ENCODE measurements at regions not wholly inside any gene's neighbourhood (a gene's known extent, or its start where the extent isn't known, plus 50 kb on each side); places are given as distances from the start of the nearest gene placed in this dataset.

DNA sequence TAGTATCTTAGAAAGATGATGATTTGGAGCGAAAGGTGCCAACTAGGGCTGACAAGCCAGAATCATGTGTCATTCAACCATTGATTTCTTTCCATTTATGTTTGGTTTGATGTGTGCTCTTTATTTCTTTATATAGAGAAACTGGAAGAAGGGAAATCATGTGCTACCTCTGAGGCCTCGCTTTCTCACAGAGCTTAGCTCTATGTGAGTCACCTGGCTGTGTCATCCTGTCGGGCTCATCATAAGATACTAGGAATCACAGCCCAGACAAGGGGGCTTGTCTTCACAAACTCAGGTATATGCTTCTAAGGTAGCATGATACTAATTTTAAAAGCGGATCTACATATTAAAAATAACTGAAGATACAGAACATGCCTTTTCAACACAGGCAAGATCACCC, 81.7 kb upstream of the GPM6B start:
- Histone ChIP-seq H2AFZ (ENCODE audit: low read depth, low read length) (no peak overlapping the region), H3K36me3 (ENCODE audit: insufficient read depth, low read length) (peaks cover 5% of the 10 kb centered on the region), H3K4me1 (ENCODE audit: insufficient read depth, low read length) (no peaks in the 10 kb centered on the region), H3K4me3 (ENCODE audit: low read length) (no peak overlapping the region), H3K27me3 (ENCODE audit: insufficient read depth, low read length) (no peaks in the 10 kb centered on the region), H3K9me3 (ENCODE audit: low read length) (peaks cover 4% of the 10 kb centered on the region)

GRCh38 chrX:13898083-13898482, 81.2 kb upstream of the GPM6B start:
- peaks cover 3% of the 10 kb centered on the region for H3K36me3 ChIP-seq (ENCODE audit: insufficient read depth, low read length)
- no peak overlapping the region for H2AFZ ChIP-seq (ENCODE audit: low read depth, low read length)
- H3K4me1 ChIP-seq (ENCODE audit: insufficient read depth, low read length) = no peaks in the 10 kb centered on the region
- no peak overlapping the region for H3K4me3 ChIP-seq (ENCODE audit: low read length)
- no peaks in the 10 kb centered on the region for H3K27me3 ChIP-seq (ENCODE audit: insufficient read depth, low read length)
- H3K9me3 ChIP-seq (ENCODE audit: low read length) = peaks cover 2% of the 10 kb centered on the region

DNA sequence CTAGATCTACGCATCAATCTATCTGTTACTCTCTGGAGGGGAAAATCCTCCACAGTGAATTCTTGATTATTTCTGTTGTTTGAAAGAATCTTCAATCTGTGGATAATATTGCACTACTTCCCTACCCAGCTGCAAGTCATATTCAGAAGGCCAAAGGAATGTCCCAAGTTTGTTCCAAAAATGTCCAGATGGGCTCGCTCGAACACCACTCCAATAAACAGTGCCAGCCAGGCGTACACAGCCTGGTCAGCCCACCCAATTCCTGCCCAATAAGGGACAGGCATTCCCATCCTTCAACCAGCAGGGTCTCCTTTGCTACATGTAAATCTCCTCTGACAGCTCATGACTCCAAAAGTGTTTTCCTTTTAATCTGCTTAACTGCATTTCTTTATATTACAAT, 80.7 kb upstream of the GPM6B start:
- H3K4me3 ChIP-seq (ENCODE audit: low read length) = no peak overlapping the region
- peaks cover 1% of the 10 kb centered on the region for H3K4me1 ChIP-seq (ENCODE audit: insufficient read depth, low read length)
- H3K9me3 ChIP-seq (ENCODE audit: low read length) = no peaks in the 10 kb centered on the region
- H3K36me3 ChIP-seq (ENCODE audit: insufficient read depth, low read length) = peaks cover 3% of the 10 kb centered on the region
- H2AFZ ChIP-seq (ENCODE audit: low read depth, low read length) = no peak overlapping the region
- no peaks in the 10 kb centered on the region for H3K27me3 ChIP-seq (ENCODE audit: insufficient read depth, low read length)

DNA sequence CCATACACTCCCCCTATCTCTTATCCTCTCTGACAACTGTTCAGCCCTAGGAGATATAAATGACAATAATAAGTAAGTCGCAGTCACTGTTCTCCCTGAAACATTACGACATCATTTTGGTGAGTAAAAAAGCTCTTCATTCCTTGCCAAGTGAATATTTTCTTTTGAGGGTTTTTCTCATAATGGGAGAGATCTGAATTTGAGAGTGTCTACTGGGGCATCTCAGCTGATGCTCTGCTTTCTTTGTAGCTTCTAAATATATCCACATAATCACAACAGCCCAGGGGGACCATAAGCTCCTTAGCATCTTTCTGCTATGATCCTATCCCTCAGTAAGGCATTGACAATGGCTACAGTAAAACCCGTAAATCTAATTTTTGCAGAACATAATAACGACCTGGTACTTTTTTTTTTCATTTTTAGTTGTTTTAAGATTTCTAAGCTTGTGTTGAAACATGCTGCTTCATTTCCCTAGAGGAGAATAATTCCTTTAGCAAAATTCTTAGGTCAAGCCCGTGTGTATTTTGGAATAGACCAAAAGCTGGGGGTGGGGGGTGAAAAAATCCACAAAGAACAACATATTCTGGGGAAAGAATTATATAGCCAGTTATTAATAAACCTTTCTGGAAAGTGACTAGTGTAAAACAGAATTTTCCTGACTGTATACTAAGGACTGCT, 78.1 kb upstream of the GPM6B start:
- Histone ChIP-seq H2AFZ (ENCODE audit: low read depth, low read length) (no peak overlapping the region), H3K4me1 (ENCODE audit: insufficient read depth, low read length) (peaks cover 15% of the 10 kb centered on the region), H3K36me3 (ENCODE audit: insufficient read depth, low read length) (no peaks in the 10 kb centered on the region), H3K27me3 (ENCODE audit: insufficient read depth, low read length) (no peaks in the 10 kb centered on the region), H3K4me3 (ENCODE audit: low read length) (no peak overlapping the region), H3K9me3 (ENCODE audit: low read length) (no peaks in the 10 kb centered on the region)

DNA sequence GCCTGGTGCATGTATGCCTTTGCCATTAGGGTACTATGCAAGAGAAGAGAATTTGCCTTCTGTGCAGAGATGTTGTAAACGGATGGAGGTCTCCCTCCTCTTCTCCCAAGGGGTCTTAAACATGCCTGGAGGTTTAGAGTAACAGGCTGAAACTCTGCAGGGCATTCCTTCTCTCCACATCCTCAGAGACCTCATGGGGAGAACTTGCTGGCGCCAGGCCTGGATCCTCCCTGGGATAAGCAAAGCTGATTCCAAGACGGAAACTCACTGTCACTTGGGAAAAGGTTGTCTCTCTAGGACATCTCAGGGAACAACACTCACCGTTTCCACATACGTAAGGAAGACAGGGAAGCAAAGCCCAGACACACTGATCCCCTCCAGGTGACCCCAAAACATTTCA, 76.9 kb upstream of the GPM6B start:
- Histone ChIP-seq H3K4me1 (ENCODE audit: insufficient read depth, low read length) (peaks cover 15% of the 10 kb centered on the region), H3K36me3 (ENCODE audit: insufficient read depth, low read length) (peaks cover 4% of the 10 kb centered on the region), H2AFZ (ENCODE audit: low read depth, low read length) (no peak overlapping the region), H3K9me3 (ENCODE audit: low read length) (no peaks in the 10 kb centered on the region), H3K4me3 (ENCODE audit: low read length) (no peak overlapping the region), H3K27me3 (ENCODE audit: insufficient read depth, low read length) (no peaks in the 10 kb centered on the region)

DNA sequence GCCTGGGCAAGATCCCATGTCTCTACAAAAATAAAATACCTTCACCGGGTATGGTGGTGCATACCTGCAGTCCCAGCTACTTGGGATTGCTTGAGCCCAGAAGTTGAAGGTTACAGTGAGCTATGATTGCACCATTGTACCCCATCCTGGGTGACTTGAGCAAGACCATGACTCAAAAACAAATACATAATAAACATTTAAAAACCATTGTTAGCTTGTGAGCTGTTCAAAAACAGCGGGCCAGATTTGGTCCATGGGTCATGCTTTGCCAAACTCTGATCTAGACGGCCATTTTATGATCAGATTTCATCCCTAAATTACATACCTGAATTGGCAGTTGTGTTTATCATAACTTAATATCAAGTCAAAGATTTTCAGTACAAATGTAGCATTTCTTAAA, 76.0 kb upstream of the GPM6B start:
- Histone ChIP-seq H3K9me3 (ENCODE audit: low read length) (no peaks in the 10 kb centered on the region), H2AFZ (ENCODE audit: low read depth, low read length) (no peak overlapping the region), H3K4me1 (ENCODE audit: insufficient read depth, low read length) (peaks cover 15% of the 10 kb centered on the region), H3K4me3 (ENCODE audit: low read length) (no peak overlapping the region), H3K27me3 (ENCODE audit: insufficient read depth, low read length) (no peaks in the 10 kb centered on the region), H3K36me3 (ENCODE audit: insufficient read depth, low read length) (peaks cover 4% of the 10 kb centered on the region)

GRCh38 chrX:13891377-13892140, 74.7 kb upstream of the GPM6B start:
- peaks cover 4% of the 10 kb centered on the region for H3K36me3 ChIP-seq (ENCODE audit: insufficient read depth, low read length)
- no peak overlapping the region for H2AFZ ChIP-seq (ENCODE audit: low read depth, low read length)
- no peaks in the 10 kb centered on the region for H3K27me3 ChIP-seq (ENCODE audit: insufficient read depth, low read length)
- peaks cover 15% of the 10 kb centered on the region for H3K4me1 ChIP-seq (ENCODE audit: insufficient read depth, low read length)
- H3K4me3 ChIP-seq (ENCODE audit: low read length) = no peak overlapping the region
- H3K9me3 ChIP-seq (ENCODE audit: low read length) = no peaks in the 10 kb centered on the region

DNA sequence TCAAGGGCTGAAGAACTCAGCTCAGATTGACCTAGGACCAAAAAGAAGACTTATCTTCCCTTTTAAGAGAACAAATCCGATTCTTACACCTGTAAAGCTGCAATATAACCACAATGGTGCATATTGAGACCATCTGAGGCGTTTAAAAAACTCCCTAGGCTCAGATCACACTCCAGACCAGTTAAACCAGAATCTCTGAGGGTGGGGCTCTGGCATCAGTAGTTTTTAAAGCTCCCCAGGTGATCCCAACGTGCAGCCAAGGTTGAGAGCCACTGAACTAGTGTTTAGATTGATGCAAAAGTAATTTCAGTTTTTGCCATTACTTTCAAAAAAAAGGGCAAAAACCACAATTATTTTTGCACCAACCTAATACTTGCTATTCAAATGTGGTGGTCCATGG, 73.9 kb upstream of the GPM6B start:
- peaks cover 4% of the 10 kb centered on the region for H3K36me3 ChIP-seq (ENCODE audit: insufficient read depth, low read length)
- H3K27me3 ChIP-seq (ENCODE audit: insufficient read depth, low read length) = no peaks in the 10 kb centered on the region
- H3K4me3 ChIP-seq (ENCODE audit: low read length) = no peak overlapping the region
- H3K4me1 ChIP-seq (ENCODE audit: insufficient read depth, low read length) = peaks cover 15% of the 10 kb centered on the region
- H2AFZ ChIP-seq (ENCODE audit: low read depth, low read length) = no peak overlapping the region
- H3K9me3 ChIP-seq (ENCODE audit: low read length) = no peaks in the 10 kb centered on the region

DNA sequence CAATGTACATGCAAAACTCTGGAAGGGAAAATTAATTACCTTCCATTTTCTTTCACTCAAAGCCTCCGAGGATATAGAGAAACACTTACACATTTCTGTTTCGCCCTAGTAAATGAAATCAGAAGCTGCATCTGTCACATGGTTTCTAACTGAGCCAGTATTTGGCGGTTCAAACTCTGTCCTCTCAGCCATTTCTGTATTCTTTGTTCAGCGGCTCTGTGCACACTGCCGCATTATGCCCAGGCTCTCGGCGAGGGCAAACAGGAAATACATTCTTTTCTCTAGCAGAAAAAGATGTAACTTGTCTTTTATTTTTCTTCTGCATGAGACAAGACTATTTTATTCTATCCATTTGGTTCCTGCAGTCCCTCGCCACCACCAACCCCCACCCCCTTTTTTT, 71.4 kb upstream of the GPM6B start:
- H2AFZ ChIP-seq (ENCODE audit: low read depth, low read length) = no peak overlapping the region
- H3K9me3 ChIP-seq (ENCODE audit: low read length) = no peaks in the 10 kb centered on the region
- H3K36me3 ChIP-seq (ENCODE audit: insufficient read depth, low read length) = peaks cover 4% of the 10 kb centered on the region
- H3K4me3 ChIP-seq (ENCODE audit: low read length) = no peak overlapping the region
- H3K27me3 ChIP-seq (ENCODE audit: insufficient read depth, low read length) = no peaks in the 10 kb centered on the region
- peaks cover 15% of the 10 kb centered on the region for H3K4me1 ChIP-seq (ENCODE audit: insufficient read depth, low read length)

- H3K4me3 ChIP-seq (ENCODE audit: low read length) = no peak overlapping the region
- H3K4me1 ChIP-seq (ENCODE audit: insufficient read depth, low read length) = no peaks in the 10 kb centered on the region
- H3K27me3 ChIP-seq (ENCODE audit: insufficient read depth, low read length) = no peaks in the 10 kb centered on the region
- H3K9me3 ChIP-seq (ENCODE audit: low read length) = no peaks in the 10 kb centered on the region
- no peak overlapping the region for H2AFZ ChIP-seq (ENCODE audit: low read depth, low read length)
- H3K36me3 ChIP-seq (ENCODE audit: insufficient read depth, low read length) = peaks cover 4% of the 10 kb centered on the region
These were observed 68.7 kb upstream of the GPM6B start for GRCh38 chrX:13885591-13885990.

DNA sequence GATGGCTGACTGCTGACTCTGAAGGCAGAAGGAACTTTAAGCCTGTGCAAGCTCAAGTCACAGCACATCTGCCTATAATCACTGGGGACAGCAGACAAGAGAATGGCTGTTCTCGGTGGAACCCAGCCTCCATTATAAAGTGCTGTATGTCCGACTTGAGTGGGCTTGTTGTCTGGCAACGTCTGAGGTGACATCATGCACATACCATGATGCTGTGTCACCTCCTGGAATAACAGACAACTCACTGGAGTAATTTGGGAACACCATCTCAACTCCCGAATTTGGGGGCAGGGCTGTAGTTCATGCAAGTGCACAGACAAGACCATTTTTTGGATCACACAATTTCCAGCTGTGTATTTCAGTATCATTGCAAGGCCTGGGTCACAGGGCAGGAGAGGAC, 59.8 kb upstream of the GPM6B start:
- no peaks in the 10 kb centered on the region for H3K27me3 ChIP-seq (ENCODE audit: insufficient read depth, low read length)
- H3K4me3 ChIP-seq (ENCODE audit: low read length) = no peak overlapping the region
- H3K36me3 ChIP-seq (ENCODE audit: insufficient read depth, low read length) = no peaks in the 10 kb centered on the region
- no peak overlapping the region for H2AFZ ChIP-seq (ENCODE audit: low read depth, low read length)
- no peaks in the 10 kb centered on the region for H3K9me3 ChIP-seq (ENCODE audit: low read length)
- no peaks in the 10 kb centered on the region for H3K4me1 ChIP-seq (ENCODE audit: insufficient read depth, low read length)

DNA sequence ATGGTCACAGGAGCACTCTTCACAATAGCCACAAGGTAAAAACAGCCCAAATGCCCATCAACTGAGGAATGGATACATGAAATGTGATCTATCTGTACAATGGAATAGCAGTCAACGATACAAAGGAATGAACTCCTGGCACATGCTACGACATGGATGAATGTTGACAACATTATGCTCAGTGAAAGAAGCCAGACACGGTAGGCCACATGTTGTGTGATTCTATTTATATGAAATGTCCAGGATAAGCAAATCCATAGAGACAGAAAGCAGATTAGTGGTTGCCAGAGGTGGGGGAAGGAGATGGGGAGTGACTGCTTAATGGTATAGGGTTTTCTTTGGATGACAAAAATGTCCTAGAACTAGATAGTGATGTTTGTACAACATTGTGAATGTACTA, 58.7 kb upstream of the GPM6B start:
- Histone ChIP-seq H3K9me3 (ENCODE audit: low read length) (no peaks in the 10 kb centered on the region), H2AFZ (ENCODE audit: low read depth, low read length) (no peak overlapping the region), H3K4me3 (ENCODE audit: low read length) (no peak overlapping the region), H3K36me3 (ENCODE audit: insufficient read depth, low read length) (no peaks in the 10 kb centered on the region), H3K4me1 (ENCODE audit: insufficient read depth, low read length) (no peaks in the 10 kb centered on the region), H3K27me3 (ENCODE audit: insufficient read depth, low read length) (no peaks in the 10 kb centered on the region)

- H3K9me3 ChIP-seq (ENCODE audit: low read length) = no peaks in the 10 kb centered on the region
- H3K27me3 ChIP-seq (ENCODE audit: insufficient read depth, low read length) = no peaks in the 10 kb centered on the region
- H3K4me1 ChIP-seq (ENCODE audit: insufficient read depth, low read length) = peaks cover 17% of the 10 kb centered on the region
- no peak overlapping the region for H2AFZ ChIP-seq (ENCODE audit: low read depth, low read length)
- H3K4me3 ChIP-seq (ENCODE audit: low read length) = no peak overlapping the region
- H3K36me3 ChIP-seq (ENCODE audit: insufficient read depth, low read length) = no peaks in the 10 kb centered on the region
These were observed 51.7 kb upstream of the GPM6B start for GRCh38 chrX:13868591-13868990.
